Thyroid gland (tissue), 4 donors: ENCODE measurements at regions not wholly inside any gene's neighbourhood (a gene's known extent, or its start where the extent isn't known, plus 50 kb on each side); places are given as distances from the start of the nearest gene placed in this dataset.

Experiments
- DNase-seq, 2 donors: peaks; one replicate each; pipeline ENCODE4 v3.0.0-alpha.2; 2019
- H3K27ac ChIP-seq, 3 donors: fragments of 200-600 bp; sonication (generic); 1 replicate in 2 of 3; 2 replicates in 1 of 3; pipeline ENCODE4 v1.5.1; 2016 to 2019; ENCODE audit warnings: mild to moderate bottlenecking in 1 of 3, moderate library complexity in 1 of 3
- H3K27me3 ChIP-seq: fragments of 200-600 bp; sonication (generic); one replicate; pipeline ENCODE4 v1.5.1; 2019
- H3K36me3 ChIP-seq, 2 donors: fragments of 200-600 bp; sonication (generic); one replicate each; pipeline ENCODE4 v1.5.1; 2016 to 2019
- H3K4me1 ChIP-seq, 2 donors: fragments of 200-600 bp; sonication (generic); one replicate each; pipeline ENCODE4 v1.5.1; 2017 to 2019
- H3K4me3 ChIP-seq, 3 donors: fragments of 200-600 bp; sonication (generic); replicated peaks in 1 of 3; 1 replicate in 2 of 3; 2 replicates in 1 of 3; pipeline ENCODE4 v1.5.1; 2016; ENCODE audit warnings: mild to moderate bottlenecking in 1 of 3
- H3K9me3 ChIP-seq: fragments of 200-600 bp; sonication (generic); one replicate; pipeline ENCODE4 v1.5.1; 2017
- POLR2A ChIP-seq, 2 donors: fragments of 450-650 bp; IDR thresholded peaks; one replicate each; pipeline ENCODE4 v1.6.1; 2017; ENCODE audit warnings: antibody characterized with exemption in 2 of 2, mild to moderate bottlenecking in 2 of 2, moderate library complexity in 1 of 2
- WGBS, 2 donors: methylation state at CpG; one replicate each; pipeline ENCODE4 v1.1.5; 2017; 5-methylcytosine and 5-hydroxymethylcytosine counted together
- intact Hi-C: fragments of 100-400 bp; cut with DNase I; formaldehyde crosslinking; loops from one replicate; pipeline ENCODE4 v1.15.1; 2023
- TF ChIP-seq, protein P1 (sequence below), 6 experiments: fragments of 200-600 bp in 3 of 6; fragments of 450-650 bp in 3 of 6; sonication (generic) in 3 of 6; IDR thresholded peaks; one replicate each; pipeline ENCODE4 v1.5.1; 2016 to 2019; ENCODE audit warnings: antibody characterized with exemption in 6 of 6, mild to moderate bottlenecking in 2 of 6, inconsistent platforms in 1 of 6, moderate library complexity in 1 of 6

DNA sequence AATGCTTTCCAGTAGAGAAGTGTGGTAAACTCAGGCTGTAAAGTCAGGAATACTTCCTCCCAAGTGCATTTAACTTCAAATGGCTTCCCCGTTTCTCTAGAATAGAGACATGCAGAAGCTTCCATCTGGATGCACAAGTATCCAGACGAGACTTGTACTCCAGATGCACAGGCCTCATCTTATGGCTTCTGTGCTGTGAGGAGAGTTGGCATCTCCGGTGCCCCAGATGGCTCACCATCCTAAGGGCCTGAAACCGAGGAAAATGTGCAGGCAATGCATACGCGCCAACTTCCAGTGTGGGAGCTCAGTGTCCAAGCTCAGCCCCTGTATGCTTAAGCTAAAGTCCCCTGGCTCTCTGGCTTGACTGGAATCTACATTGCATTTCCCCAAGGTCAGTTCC lies 184.0 kb upstream of the TBL1X start:
- no peak overlapping the region for H3K27ac ChIP-seq
- intact Hi-C loops, result no loop called here
- no peak for DNase-seq
- H3K4me3 ChIP-seq, result no peak overlapping the region
- H3K36me3 ChIP-seq, result no peaks in the 10 kb centered on the region
- H3K9me3 ChIP-seq, result no peaks in the 10 kb centered on the region
- no peak for TF ChIP-seq POLR2A (IDR thresholded peaks at IDR 0.05)
- TF ChIP-seq, protein P1, sequence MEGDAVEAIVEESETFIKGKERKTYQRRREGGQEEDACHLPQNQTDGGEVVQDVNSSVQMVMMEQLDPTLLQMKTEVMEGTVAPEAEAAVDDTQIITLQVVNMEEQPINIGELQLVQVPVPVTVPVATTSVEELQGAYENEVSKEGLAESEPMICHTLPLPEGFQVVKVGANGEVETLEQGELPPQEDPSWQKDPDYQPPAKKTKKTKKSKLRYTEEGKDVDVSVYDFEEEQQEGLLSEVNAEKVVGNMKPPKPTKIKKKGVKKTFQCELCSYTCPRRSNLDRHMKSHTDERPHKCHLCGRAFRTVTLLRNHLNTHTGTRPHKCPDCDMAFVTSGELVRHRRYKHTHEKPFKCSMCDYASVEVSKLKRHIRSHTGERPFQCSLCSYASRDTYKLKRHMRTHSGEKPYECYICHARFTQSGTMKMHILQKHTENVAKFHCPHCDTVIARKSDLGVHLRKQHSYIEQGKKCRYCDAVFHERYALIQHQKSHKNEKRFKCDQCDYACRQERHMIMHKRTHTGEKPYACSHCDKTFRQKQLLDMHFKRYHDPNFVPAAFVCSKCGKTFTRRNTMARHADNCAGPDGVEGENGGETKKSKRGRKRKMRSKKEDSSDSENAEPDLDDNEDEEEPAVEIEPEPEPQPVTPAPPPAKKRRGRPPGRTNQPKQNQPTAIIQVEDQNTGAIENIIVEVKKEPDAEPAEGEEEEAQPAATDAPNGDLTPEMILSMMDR (IDR thresholded peaks at IDR 0.05), result no peak
- WGBS, 2 donors, result 96 to 100% methylated on average over 2 to 6 of the region's 6 CpGs
- no peaks in the 10 kb centered on the region for H3K4me1 ChIP-seq
- no peaks in the 10 kb centered on the region for H3K27me3 ChIP-seq

DNA sequence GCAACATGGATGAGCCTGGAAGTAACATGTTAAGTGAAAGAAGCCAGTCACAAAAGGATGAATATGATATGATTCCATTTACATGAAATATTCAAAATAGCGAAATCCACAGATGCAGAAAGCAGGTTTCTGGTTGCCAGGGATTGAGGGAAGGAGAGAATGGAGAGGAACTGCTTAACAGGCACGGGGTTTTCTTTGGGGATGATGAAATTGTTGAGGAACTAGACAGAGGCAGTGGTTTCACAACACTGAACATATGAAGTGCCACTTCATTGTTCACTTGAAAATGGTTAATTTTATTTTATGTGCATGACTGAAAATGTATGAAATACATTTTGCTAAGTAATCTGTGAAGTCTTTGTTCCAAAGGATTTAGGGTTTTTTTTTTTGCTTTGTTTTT lies 182.5 kb upstream of the TBL1X start:
- TF ChIP-seq, protein P1 (IDR thresholded peaks at IDR 0.05), result no peak
- TF ChIP-seq POLR2A (IDR thresholded peaks at IDR 0.05), result no peak
- 61 to 62% methylated on average over 2 of the region's 2 CpGs for WGBS, 2 donors
- DNase-seq, result no peak
- Histone ChIP-seq H3K27ac (no peak overlapping the region), H3K9me3 (no peaks in the 10 kb centered on the region), H3K27me3 (no peaks in the 10 kb centered on the region), H3K4me3 (no peak overlapping the region), H3K4me1 (no peaks in the 10 kb centered on the region), H3K36me3 (no peaks in the 10 kb centered on the region)
- intact Hi-C loops, result no loop called here

DNA sequence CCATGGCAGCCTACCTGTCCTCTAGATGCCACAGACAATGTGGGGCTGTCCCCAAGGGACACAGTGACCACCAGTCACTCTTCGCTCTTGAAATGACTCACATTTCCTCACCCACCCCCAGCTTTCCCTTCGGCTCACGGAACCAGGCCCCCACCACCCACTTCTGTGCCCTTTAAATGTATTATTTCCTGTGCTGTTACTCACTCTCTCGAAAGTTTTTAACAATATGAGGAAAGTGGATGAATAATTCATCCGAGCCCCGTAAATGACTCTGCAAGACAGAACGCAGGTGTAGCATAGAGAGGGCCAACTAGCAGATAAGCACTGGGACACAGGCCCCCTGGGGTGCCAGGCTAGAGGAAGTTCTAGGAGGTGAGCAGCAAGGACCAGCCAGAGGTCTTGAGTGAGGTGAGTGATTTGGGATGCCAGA lies 179.5 kb upstream of the TBL1X start:
- no peak for DNase-seq
- no peaks in the 10 kb centered on the region for H3K4me1 ChIP-seq
- no peak for TF ChIP-seq POLR2A (IDR thresholded peaks at IDR 0.05)
- TF ChIP-seq, protein P1 (IDR thresholded peaks at IDR 0.05), result no peak
- H3K27ac ChIP-seq, result no peak overlapping the region
- no peak overlapping the region for H3K4me3 ChIP-seq
- H3K36me3 ChIP-seq, result no peaks in the 10 kb centered on the region
- H3K9me3 ChIP-seq, result no peaks in the 10 kb centered on the region
- H3K27me3 ChIP-seq, result no peaks in the 10 kb centered on the region
- 54 to 75% methylated on average over 7 of the region's 7 CpGs for WGBS, 2 donors
- intact Hi-C loops, result no loop called here

DNA sequence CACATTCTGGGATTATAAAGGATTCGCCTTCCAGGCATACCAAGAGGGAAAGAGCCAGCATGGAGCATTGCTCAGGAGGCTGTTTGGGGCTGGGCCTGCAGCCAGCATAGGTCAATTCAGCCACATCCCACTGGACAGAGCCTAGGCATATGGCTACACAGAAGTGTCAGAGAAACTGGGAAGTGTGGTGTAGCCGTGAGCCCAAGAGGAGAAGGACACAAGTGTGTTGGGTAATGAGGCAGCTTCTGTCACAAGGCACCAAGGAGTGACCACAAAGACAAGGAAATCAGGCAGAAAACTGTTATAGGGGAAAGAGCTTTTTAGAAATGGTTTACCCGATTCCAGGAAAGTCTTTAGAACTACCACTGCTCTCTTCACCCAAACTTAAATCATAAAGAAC lies 178.6 kb upstream of the TBL1X start:
- TF ChIP-seq, protein P1 (IDR thresholded peaks at IDR 0.05), result no peak
- TF ChIP-seq POLR2A (IDR thresholded peaks at IDR 0.05), result no peak
- H3K4me3 ChIP-seq, result no peak overlapping the region
- no peaks in the 10 kb centered on the region for H3K27me3 ChIP-seq
- no peaks in the 10 kb centered on the region for H3K36me3 ChIP-seq
- H3K4me1 ChIP-seq, result no peaks in the 10 kb centered on the region
- H3K9me3 ChIP-seq, result no peaks in the 10 kb centered on the region
- intact Hi-C loops, result no loop called here
- WGBS, 2 donors, result 84 to 87% methylated on average over 3 of the region's 3 CpGs
- DNase-seq, result no peak
- no peak overlapping the region for H3K27ac ChIP-seq

DNA sequence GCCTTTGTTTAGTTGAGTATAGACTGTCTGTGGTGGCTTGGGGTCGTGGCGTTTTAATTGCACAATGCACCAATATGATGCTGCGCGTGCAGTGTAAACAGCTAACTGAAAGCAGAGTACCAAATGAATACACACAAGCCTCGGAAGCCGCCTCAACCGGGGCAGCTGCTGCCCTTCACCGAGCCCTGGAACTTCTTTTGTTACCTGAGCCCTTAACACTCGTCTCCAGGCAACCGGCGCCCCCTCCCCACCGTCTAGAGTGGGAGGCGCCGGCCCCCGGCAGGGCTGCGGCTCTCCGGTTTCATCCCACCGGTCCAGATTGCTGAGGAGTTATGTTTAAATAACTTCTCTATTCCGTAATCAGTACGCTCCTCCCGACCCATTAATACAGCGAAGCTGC lies 173.2 kb upstream of the TBL1X start:
- no peaks in the 10 kb centered on the region for H3K4me1 ChIP-seq
- no peak for TF ChIP-seq POLR2A (IDR thresholded peaks at IDR 0.05)
- TF ChIP-seq, protein P1 (IDR thresholded peaks at IDR 0.05), result no peak
- no peak for DNase-seq
- intact Hi-C loops, result no loop called here
- no peak overlapping the region for H3K27ac ChIP-seq
- H3K9me3 ChIP-seq, result no peaks in the 10 kb centered on the region
- 21 to 28% methylated on average over 18 to 19 of the region's 22 CpGs for WGBS, 2 donors
- H3K4me3 ChIP-seq, result no peak overlapping the region
- no peaks in the 10 kb centered on the region for H3K36me3 ChIP-seq
- H3K27me3 ChIP-seq, result peaks cover 4% of the 10 kb centered on the region
